Fibroblast of lung (primary cell): ENCODE measurements at regions not wholly inside any gene's neighbourhood (a gene's known extent, or its start where the extent isn't known, plus 50 kb on each side); places are given as distances from the start of the nearest gene placed in this dataset.

Source experiments
- DNase-seq, 2 donors: peaks; one replicate each; pipeline versions ENCODE4 v3.0.0 to v3.0.0-alpha.2; 2010; ENCODE audit warnings: low read depth in 2 of 2
- H2AFZ ChIP-seq: 2 replicates; pipeline ENCODE4 v1.5.1; 2012; ENCODE audit warnings: low read length, control low read depth, inconsistent platforms
- H3K27ac ChIP-seq: 2 replicates; pipeline ENCODE4 v1.5.1; 2011; ENCODE audit warnings: low read length, control low read depth; ENCODE audit not compliant: insufficient read depth
- H3K27me3 ChIP-seq: 2 replicates; pipeline ENCODE4 v1.5.1; 2011; ENCODE audit warnings: mild to moderate bottlenecking, low read length; ENCODE audit not compliant: control insufficient read depth, insufficient read depth
- H3K36me3 ChIP-seq: 2 replicates; pipeline ENCODE4 v1.5.1; 2011; ENCODE audit warnings: low read length; ENCODE audit not compliant: control insufficient read depth, insufficient read depth
- H3K4me1 ChIP-seq: 2 replicates; pipeline ENCODE4 v1.5.1; 2011; ENCODE audit warnings: low read length; ENCODE audit not compliant: control insufficient read depth, insufficient read depth; ENCODE audit errors: extremely low read depth
- H3K4me2 ChIP-seq: 2 replicates; pipeline ENCODE4 v1.5.1; 2011; ENCODE audit warnings: low read length, control low read depth; ENCODE audit not compliant: insufficient read depth; ENCODE audit errors: extremely low read depth
- H3K4me3 ChIP-seq, 4 experiments: fragments of 200-600 bp in 1 of 4; sonication (generic) in 1 of 4; replicated peaks in 1 of 4; 2 replicates each; pipeline ENCODE4 v1.5.1; 2011 to 2016; ENCODE audit warnings: low read length in 4 of 4, low read depth in 3 of 4, mild to moderate bottlenecking in 3 of 4, control low read depth in 2 of 4, inconsistent platforms in 1 of 4, mixed read lengths in 1 of 4; ENCODE audit not compliant: insufficient read depth in 1 of 4; ENCODE audit errors: control extremely low read depth in 1 of 4
- H3K79me2 ChIP-seq: 2 replicates; pipeline ENCODE4 v1.5.1; 2012; ENCODE audit warnings: mild to moderate bottlenecking, low read length, inconsistent platforms; ENCODE audit not compliant: control insufficient read depth, insufficient read depth
- H3K9ac ChIP-seq: 2 replicates; pipeline ENCODE4 v1.5.1; 2011; ENCODE audit warnings: mild to moderate bottlenecking, low read length, control low read depth; ENCODE audit not compliant: insufficient read depth
- H3K9me3 ChIP-seq: 2 replicates; pipeline ENCODE4 v1.5.1; 2012; ENCODE audit warnings: low read depth, low read length; ENCODE audit not compliant: control insufficient read depth, insufficient read depth
- H4K20me1 ChIP-seq: 2 replicates; pipeline ENCODE4 v1.5.1; 2011; ENCODE audit warnings: low read length; ENCODE audit not compliant: control insufficient read depth, insufficient read depth; ENCODE audit errors: extremely low read depth
- CTCF ChIP-seq, 2 donors: IDR thresholded peaks in 1 of 2; conservative IDR thresholded peaks in 1 of 2; 1 replicate in 1 of 2; 2 replicates in 1 of 2; pipeline ENCODE4 v1.5.1; 2011 to 2012; ENCODE audit warnings: low read length in 2 of 2, control low read depth in 1 of 2, inconsistent platforms in 1 of 2, low read depth in 1 of 2, mild to moderate bottlenecking in 1 of 2
- EZH2 ChIP-seq: IDR thresholded peaks from 2 replicates; pipeline ENCODE4 v1.5.1; 2012; ENCODE audit warnings: low read length, control low read depth, mild to moderate bottlenecking; ENCODE audit errors: missing control alignments

GRCh38 chr19:28284389-28284788 is 928.6 kb downstream of the UQCRFS1 start:
- H2AFZ ChIP-seq = no peak overlapping the region
- TF ChIP-seq CTCF (conservative IDR thresholded peaks at IDR 0.05 in 1 of 2, IDR thresholded peaks at IDR 0.05 in 1 of 2; ENCODE audit: low read depth in 1 of 2, low read length in 2 of 2) (no peak), EZH2 (no peak)
- H3K36me3 ChIP-seq = no peaks in the 10 kb centered on the region
- H3K9me3 ChIP-seq = no peaks in the 10 kb centered on the region
- H3K27ac ChIP-seq = no peak overlapping the region
- H3K4me1 ChIP-seq = no peaks in the 10 kb centered on the region
- no peak overlapping the region for H3K9ac ChIP-seq
- H3K27me3 ChIP-seq = no peaks in the 10 kb centered on the region
- no peak overlapping the region for H3K4me2 ChIP-seq
- H3K4me3 ChIP-seq = no peak overlapping the region
- H3K79me2 ChIP-seq = no peaks in the 10 kb centered on the region
- no peak for DNase-seq
- H4K20me1 ChIP-seq = no peaks in the 10 kb centered on the region

GRCh38 chr19:28283592-28283991 is 929.4 kb downstream of the UQCRFS1 start:
- Histone ChIP-seq H3K9me3 (no peaks in the 10 kb centered on the region), H3K4me2 (no peak overlapping the region), H2AFZ (no peak overlapping the region), H3K4me1 (no peaks in the 10 kb centered on the region), H3K9ac (no peak overlapping the region), H3K36me3 (no peaks in the 10 kb centered on the region), H3K4me3 (no peak overlapping the region), H3K27ac (no peak overlapping the region), H3K27me3 (no peaks in the 10 kb centered on the region), H3K79me2 (no peaks in the 10 kb centered on the region), H4K20me1 (no peaks in the 10 kb centered on the region)
- no peak for DNase-seq
- TF ChIP-seq CTCF (conservative IDR thresholded peaks at IDR 0.05 in 1 of 2, IDR thresholded peaks at IDR 0.05 in 1 of 2; ENCODE audit: low read depth in 1 of 2, low read length in 2 of 2) (no peak), EZH2 (no peak)

GRCh38 chr19:28281676-28282075 is 931.3 kb downstream of the UQCRFS1 start:
- Histone ChIP-seq H3K36me3 (no peaks in the 10 kb centered on the region), H3K27me3 (no peaks in the 10 kb centered on the region), H3K9ac (no peak overlapping the region), H3K4me3 (no peak overlapping the region), H3K4me1 (no peaks in the 10 kb centered on the region), H3K27ac (no peak overlapping the region), H4K20me1 (no peaks in the 10 kb centered on the region), H3K79me2 (no peaks in the 10 kb centered on the region), H3K4me2 (no peak overlapping the region), H2AFZ (no peak overlapping the region), H3K9me3 (no peaks in the 10 kb centered on the region)
- TF ChIP-seq CTCF (conservative IDR thresholded peaks at IDR 0.05 in 1 of 2, IDR thresholded peaks at IDR 0.05 in 1 of 2; ENCODE audit: low read depth in 1 of 2, low read length in 2 of 2) (no peak), EZH2 (no peak)
- no peak for DNase-seq
